ENCODE measurements at regions not wholly inside any gene's neighbourhood (a gene's known extent, or its start where the extent isn't known, plus 50 kb on each side); places are given as distances from the start of the nearest gene placed in this dataset.

DNA sequence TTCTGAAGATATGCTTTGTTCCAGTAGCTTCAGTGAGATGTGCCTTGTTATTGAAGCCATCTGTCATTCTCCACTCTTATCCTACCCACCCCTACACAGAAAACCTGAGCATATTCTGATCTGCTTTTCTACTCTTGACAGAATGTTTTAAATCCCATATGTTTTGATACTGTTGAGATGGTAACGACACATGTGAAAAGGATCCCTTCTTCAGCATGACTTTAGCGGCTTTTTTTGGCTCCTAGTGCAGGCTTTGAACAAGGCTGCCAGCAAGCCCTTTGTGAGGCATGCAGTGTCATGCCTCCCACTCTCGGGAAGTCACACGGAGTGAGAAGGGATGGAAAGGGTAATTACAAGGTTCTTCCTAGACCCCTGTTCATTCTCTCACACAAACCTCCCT is 228.8 kb upstream of the RGS6 start (continued):
- TF ChIP-seq, protein P1, sequence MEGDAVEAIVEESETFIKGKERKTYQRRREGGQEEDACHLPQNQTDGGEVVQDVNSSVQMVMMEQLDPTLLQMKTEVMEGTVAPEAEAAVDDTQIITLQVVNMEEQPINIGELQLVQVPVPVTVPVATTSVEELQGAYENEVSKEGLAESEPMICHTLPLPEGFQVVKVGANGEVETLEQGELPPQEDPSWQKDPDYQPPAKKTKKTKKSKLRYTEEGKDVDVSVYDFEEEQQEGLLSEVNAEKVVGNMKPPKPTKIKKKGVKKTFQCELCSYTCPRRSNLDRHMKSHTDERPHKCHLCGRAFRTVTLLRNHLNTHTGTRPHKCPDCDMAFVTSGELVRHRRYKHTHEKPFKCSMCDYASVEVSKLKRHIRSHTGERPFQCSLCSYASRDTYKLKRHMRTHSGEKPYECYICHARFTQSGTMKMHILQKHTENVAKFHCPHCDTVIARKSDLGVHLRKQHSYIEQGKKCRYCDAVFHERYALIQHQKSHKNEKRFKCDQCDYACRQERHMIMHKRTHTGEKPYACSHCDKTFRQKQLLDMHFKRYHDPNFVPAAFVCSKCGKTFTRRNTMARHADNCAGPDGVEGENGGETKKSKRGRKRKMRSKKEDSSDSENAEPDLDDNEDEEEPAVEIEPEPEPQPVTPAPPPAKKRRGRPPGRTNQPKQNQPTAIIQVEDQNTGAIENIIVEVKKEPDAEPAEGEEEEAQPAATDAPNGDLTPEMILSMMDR (conservative IDR thresholded peaks at IDR 0.05; ENCODE audit: low read depth in 2 of 2) = no peak
- TF ChIP-seq, protein P2, sequence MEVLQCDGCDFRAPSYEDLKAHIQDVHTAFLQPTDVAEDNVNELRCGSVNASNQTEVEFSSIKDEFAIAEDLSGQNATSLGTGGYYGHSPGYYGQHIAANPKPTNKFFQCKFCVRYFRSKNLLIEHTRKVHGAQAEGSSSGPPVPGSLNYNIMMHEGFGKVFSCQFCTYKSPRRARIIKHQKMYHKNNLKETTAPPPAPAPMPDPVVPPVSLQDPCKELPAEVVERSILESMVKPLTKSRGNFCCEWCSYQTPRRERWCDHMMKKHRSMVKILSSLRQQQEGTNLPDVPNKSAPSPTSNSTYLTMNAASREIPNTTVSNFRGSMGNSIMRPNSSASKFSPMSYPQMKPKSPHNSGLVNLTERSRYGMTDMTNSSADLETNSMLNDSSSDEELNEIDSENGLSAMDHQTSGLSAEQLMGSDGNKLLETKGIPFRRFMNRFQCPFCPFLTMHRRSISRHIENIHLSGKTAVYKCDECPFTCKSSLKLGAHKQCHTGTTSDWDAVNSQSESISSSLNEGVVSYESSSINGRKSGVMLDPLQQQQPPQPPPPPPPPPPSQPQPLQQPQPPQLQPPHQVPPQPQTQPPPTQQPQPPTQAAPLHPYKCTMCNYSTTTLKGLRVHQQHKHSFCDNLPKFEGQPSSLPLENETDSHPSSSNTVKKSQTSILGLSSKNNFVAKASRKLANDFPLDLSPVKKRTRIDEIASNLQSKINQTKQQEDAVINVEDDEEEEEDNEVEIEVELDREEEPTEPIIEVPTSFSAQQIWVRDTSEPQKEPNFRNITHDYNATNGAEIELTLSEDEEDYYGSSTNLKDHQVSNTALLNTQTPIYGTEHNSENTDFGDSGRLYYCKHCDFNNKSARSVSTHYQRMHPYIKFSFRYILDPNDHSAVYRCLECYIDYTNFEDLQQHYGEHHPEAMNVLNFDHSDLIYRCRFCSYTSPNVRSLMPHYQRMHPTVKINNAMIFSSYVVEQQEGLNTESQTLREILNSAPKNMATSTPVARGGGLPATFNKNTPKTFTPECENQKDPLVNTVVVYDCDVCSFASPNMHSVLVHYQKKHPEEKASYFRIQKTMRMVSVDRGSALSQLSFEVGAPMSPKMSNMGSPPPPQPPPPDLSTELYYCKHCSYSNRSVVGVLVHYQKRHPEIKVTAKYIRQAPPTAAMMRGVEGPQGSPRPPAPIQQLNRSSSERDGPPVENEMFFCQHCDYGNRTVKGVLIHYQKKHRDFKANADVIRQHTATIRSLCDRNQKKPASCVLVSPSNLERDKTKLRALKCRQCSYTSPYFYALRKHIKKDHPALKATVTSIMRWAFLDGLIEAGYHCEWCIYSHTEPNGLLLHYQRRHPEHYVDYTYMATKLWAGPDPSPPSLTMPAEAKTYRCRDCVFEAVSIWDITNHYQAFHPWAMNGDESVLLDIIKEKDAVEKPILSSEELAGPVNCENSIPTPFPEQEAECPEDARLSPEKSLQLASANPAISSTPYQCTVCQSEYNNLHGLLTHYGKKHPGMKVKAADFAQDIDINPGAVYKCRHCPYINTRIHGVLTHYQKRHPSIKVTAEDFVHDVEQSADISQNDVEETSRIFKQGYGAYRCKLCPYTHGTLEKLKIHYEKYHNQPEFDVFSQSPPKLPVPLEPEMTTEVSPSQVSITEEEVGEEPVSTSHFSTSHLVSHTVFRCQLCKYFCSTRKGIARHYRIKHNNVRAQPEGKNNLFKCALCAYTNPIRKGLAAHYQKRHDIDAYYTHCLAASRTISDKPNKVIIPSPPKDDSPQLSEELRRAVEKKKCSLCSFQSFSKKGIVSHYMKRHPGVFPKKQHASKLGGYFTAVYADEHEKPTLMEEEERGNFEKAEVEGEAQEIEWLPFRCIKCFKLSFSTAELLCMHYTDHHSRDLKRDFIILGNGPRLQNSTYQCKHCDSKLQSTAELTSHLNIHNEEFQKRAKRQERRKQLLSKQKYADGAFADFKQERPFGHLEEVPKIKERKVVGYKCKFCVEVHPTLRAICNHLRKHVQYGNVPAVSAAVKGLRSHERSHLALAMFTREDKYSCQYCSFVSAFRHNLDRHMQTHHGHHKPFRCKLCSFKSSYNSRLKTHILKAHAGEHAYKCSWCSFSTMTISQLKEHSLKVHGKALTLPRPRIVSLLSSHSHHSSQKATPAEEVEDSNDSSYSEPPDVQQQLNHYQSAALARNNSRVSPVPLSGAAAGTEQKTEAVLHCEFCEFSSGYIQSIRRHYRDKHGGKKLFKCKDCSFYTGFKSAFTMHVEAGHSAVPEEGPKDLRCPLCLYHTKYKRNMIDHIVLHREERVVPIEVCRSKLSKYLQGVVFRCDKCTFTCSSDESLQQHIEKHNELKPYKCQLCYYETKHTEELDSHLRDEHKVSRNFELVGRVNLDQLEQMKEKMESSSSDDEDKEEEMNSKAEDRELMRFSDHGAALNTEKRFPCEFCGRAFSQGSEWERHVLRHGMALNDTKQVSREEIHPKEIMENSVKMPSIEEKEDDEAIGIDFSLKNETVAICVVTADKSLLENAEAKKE (CRISPR knock-in tag; IDR thresholded peaks at IDR 0.05) = no peak

DNA sequence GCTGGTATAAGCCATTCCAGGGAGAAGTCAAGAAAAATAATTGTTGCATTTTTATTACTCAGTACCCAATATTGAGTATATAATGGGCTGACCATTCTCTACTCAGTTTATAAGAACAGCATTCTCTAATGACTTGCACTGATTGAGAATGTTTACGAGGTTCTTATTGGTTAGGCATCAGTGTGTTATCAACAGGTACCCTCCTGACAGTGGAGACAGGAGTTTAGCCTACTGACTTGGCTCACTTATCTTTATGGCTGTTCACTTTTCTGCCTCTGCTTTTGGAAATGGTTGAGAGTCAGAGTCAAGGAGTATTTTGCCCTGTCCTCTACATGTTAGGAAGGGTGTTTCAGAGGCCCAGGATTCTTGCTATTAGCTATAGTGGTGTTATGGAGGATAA is 228.0 kb upstream of the RGS6 start:
- H3F3A ChIP-seq (replicated peaks; ENCODE audit: low read depth) = no peaks in the 10 kb centered on the region
- Mint-ChIP-seq H3K9me3 (no peaks in the 10 kb centered on the region), H3K36me3 (ENCODE audit: low read depth) (peaks cover 16% of the 10 kb centered on the region), H3K4me3 (no peak overlapping the region), H3K4me1 (no peaks in the 10 kb centered on the region; the same call in 2 of the 3 replicates), H3K27ac (no peak overlapping the region), H3K27me3 (ENCODE audit: insufficient read depth, low read depth, poor library complexity) (peaks cover 2% of the 10 kb centered on the region)
- H3K9me2 ChIP-seq (ENCODE audit: insufficient read depth) = no peaks in the 10 kb centered on the region
- no peaks in the 10 kb centered on the region for H3K79me2 ChIP-seq (replicated peaks; ENCODE audit: insufficient read depth)
- no peaks in the 10 kb centered on the region; the same call in 1 of the 2 replicates for H3K4me1 ChIP-seq (ENCODE audit: insufficient read depth)
- H3K36me3 ChIP-seq (ENCODE audit: insufficient read depth) = no peaks in the 10 kb centered on the region
- no peak overlapping the region for H2AFZ ChIP-seq
- DNase-seq (ENCODE audit: low spot score) (no peak), ATAC-seq (no peak)
- H3K4me2 ChIP-seq = no peak overlapping the region
- no peak overlapping the region for H3K4me3 ChIP-seq
- no peaks in the 10 kb centered on the region for H3K27me3 ChIP-seq (ENCODE audit: insufficient read depth)
- H3K27ac ChIP-seq (ENCODE audit: low read depth) = no peak overlapping the region
- no peaks in the 10 kb centered on the region for H4K20me1 ChIP-seq (replicated peaks; ENCODE audit: insufficient read depth)
- no peak for TF ChIP-seq ZNF331 (CRISPR knock-in tag; IDR thresholded peaks at IDR 0.05; ENCODE audit: low read depth)
- no peak for TF ChIP-seq EZH2 (IDR thresholded peaks at IDR 0.05; ENCODE audit: low read depth, unreplicated experiment)
- TF ChIP-seq, protein P1 (conservative IDR thresholded peaks at IDR 0.05; ENCODE audit: low read depth in 2 of 2) = no peak
- TF ChIP-seq CREB1 (CRISPR knock-in tag; IDR thresholded peaks at IDR 0.05; ENCODE audit: low read depth) = no peak
- TF ChIP-seq REST (IDR thresholded peaks at IDR 0.05; ENCODE audit: unreplicated experiment) = no peak
- no peak for TF ChIP-seq STAT1 (IDR thresholded peaks at IDR 0.05; ENCODE audit: unreplicated experiment)
- no peak for TF ChIP-seq JUNB (IDR thresholded peaks at IDR 0.05; ENCODE audit: unreplicated experiment)
- TF ChIP-seq, protein P3, sequence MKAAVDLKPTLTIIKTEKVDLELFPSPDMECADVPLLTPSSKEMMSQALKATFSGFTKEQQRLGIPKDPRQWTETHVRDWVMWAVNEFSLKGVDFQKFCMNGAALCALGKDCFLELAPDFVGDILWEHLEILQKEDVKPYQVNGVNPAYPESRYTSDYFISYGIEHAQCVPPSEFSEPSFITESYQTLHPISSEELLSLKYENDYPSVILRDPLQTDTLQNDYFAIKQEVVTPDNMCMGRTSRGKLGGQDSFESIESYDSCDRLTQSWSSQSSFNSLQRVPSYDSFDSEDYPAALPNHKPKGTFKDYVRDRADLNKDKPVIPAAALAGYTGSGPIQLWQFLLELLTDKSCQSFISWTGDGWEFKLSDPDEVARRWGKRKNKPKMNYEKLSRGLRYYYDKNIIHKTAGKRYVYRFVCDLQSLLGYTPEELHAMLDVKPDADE (IDR thresholded peaks at IDR 0.05) = no peak
- no peak for TF ChIP-seq NANOG (IDR thresholded peaks at IDR 0.05; ENCODE audit: borderline replicate concordance)
- no peak for TF ChIP-seq POLR2AphosphoS5 (IDR thresholded peaks at IDR 0.05; ENCODE audit: low read depth)

Data from GM23338 (cell line).